Neuron (in vitro differentiated cells): ENCODE measurements at regions not wholly inside any gene's neighbourhood (a gene's known extent, or its start where the extent isn't known, plus 50 kb on each side); places are given as distances from the start of the nearest gene placed in this dataset.

ENCODE experiments used
- H2AFZ ChIP-seq: one replicate; pipeline ENCODE4 v1.6.1; 2013; ENCODE audit warnings: low read depth, mild to moderate bottlenecking, inconsistent platforms, low read length, moderate library complexity
- H3K27me3 ChIP-seq: one replicate; pipeline ENCODE4 v1.6.1; 2013; ENCODE audit warnings: low read length; ENCODE audit not compliant: insufficient read depth
- H3K36me3 ChIP-seq: one replicate; pipeline ENCODE4 v1.6.1; 2013; ENCODE audit warnings: low read length; ENCODE audit not compliant: insufficient read depth
- H3K4me1 ChIP-seq: one replicate; pipeline ENCODE4 v1.6.1; 2013; ENCODE audit warnings: low read length; ENCODE audit not compliant: insufficient read depth
- H3K4me3 ChIP-seq: 2 replicates; pipeline ENCODE4 v1.5.1; 2013; ENCODE audit warnings: mild to moderate bottlenecking, low read length, moderate library complexity
- H3K9me3 ChIP-seq: one replicate; pipeline ENCODE4 v1.6.1; 2013; ENCODE audit warnings: low read length

DNA sequence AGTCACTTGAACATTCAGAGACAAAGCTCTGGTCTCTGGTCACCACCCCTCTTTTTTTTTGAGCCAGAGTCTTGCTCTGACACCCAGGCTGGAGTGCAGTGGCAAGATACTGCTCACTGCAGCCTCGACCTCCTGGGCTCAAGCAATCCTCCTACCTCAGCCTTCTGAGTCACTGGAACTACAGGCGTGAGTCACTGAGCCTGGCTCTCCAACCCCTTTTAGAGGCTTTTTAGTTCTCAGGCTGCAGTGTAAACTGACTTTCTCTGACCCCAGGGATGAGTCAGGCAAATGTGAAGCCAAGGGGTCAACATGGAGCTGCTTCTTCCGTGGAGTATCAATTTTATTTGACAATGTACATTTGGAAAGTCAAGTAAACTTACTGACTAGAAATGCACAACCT lies 229.2 kb downstream of the PTTG2 start:
- Histone ChIP-seq H3K36me3 (no peaks in the 10 kb centered on the region), H3K9me3 (no peaks in the 10 kb centered on the region), H3K27me3 (peaks cover 10% of the 10 kb centered on the region), H3K4me1 (no peaks in the 10 kb centered on the region), H3K4me3 (no peak overlapping the region), H2AFZ (no peak overlapping the region)

DNA sequence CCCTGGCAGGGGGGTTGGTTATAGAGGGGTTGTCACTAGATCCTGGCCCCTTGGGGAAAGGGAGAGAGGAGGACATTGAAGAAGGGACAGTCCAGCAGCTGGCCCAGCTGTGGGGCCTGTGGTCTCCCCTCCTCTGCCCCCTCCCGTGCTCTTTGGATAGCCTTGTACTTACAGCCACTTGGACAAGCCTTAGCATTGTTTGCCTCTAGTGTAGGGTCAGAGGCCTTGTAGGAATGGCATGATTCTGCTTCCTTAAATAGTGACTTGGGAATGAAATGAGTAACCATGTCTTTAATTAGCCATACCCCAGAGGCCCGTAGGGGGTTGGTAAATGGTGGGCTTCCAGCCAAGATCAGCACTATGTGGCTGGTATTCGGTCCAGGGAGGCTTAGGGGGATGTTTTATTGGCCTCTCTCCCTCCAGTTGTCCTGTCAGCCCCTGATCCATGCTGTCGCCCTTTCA lies 230.6 kb downstream of the PTTG2 start:
- Histone ChIP-seq H3K4me3 (no peak overlapping the region), H3K9me3 (no peaks in the 10 kb centered on the region), H2AFZ (no peak overlapping the region), H3K36me3 (no peaks in the 10 kb centered on the region), H3K27me3 (peaks cover 10% of the 10 kb centered on the region), H3K4me1 (no peaks in the 10 kb centered on the region)

DNA sequence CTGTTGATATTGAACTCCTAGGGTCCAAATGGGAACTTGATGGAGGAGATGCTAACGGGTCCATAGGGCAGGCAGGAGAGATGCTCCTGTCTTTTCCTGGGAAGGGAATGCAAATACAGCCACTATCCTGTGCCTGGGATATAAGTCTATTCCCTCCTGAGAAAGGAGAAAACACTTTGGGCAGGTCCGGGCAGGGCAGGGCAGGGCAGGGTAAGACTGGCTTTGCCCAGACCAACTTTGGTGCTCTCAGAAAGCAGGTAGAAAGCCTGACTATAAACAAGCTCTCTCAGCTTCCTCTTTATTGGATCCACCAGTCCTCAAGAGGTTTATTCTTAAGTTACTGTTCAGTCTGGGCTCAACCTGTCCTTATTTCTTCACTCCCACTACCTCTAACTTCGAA lies 232.3 kb downstream of the PTTG2 start:
- peaks cover 2% of the 10 kb centered on the region for H3K9me3 ChIP-seq
- no peak overlapping the region for H2AFZ ChIP-seq
- no peak overlapping the region for H3K4me3 ChIP-seq
- no peaks in the 10 kb centered on the region for H3K36me3 ChIP-seq
- peaks cover 10% of the 10 kb centered on the region for H3K27me3 ChIP-seq
- H3K4me1 ChIP-seq: no peaks in the 10 kb centered on the region

DNA sequence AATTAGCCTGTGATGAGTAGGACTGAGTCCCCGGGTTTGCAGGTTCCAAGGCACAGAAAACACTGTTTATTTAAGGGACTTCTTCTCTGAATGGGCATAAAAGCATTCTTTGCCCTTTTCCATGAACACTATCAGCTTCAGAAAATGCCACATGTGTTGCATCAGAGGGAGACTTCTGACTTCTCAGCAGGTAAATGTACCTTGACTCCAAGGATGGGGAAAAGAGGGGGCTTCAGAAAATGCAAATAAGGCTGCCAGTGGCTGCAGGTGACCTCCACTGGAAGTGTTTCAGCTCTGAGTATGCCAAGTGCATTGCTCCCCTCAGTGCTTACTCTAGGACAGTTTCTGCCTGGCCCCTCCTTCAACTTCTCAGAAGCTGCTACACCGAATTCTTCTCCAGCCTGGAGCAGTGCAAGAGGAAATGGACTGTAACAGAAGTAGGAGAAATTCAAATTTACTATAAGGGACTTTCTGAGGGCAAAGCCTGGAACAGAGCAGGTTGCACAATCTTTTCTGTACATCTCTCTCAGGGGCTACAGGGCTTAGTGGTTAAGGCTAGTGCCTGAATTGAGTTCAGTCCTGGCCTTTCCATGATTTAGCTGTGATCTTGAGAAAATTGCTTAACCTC lies 233.2 kb downstream of the PTTG2 start:
- peaks cover 2% of the 10 kb centered on the region for H3K9me3 ChIP-seq

DNA sequence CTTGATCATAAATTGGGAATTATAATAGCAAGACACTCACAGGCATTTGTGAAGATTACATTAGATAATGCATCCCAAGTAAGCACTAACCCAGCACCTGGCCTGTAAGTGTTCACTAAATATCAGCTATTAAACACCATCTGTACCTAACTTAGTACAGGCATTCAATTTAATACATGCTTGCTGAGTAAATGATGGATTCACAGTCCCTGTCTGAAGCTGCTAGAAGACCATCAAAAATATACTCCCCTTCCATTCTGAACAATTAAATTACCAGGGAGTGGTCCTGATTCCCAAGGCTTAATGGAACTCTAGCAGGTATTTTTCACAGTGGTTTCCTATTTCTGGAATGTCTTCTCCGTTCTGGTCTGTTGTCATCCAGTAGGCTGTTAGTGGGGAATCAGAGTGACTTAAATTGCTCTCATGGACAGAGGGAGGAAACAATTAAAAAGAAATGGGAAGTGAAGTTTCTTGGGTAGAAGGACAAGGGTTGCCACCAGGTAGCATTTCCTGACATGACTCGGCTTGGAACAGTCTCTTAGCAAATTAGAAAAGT lies 233.9 kb downstream of the PTTG2 start:
- Histone ChIP-seq H3K27me3 (peaks cover 10% of the 10 kb centered on the region), H3K4me1 (no peaks in the 10 kb centered on the region), H3K4me3 (no peak overlapping the region), H3K36me3 (no peaks in the 10 kb centered on the region), H3K9me3 (peaks cover 2% of the 10 kb centered on the region), H2AFZ (no peak overlapping the region)

More for the DNA sequence above, 233.2 kb downstream of the PTTG2 start:
- H3K4me1 ChIP-seq: no peaks in the 10 kb centered on the region
- peaks cover 10% of the 10 kb centered on the region for H3K27me3 ChIP-seq
- no peak overlapping the region for H3K4me3 ChIP-seq
- no peaks in the 10 kb centered on the region for H3K36me3 ChIP-seq
- no peak overlapping the region for H2AFZ ChIP-seq

DNA sequence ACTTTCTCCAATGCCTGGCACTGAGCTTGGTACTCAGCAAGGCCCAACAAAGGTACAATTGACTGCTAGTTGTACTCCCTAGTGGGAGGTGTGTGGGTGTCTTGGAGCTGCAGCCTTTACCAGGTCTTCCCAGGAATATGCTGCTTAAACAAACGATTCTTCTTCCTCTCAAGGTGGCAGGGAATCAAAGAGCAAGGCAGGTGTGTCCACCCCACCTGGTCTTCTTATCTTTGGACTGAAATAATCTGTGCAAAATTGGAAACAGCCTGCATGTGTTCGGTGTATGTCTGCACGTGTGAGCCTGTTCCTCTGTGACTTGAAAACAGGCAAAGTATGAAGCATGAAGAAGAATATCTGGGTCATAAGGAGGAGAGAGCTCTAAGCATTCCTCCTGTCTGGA lies 235.3 kb downstream of the PTTG2 start:
- H3K27me3 ChIP-seq: peaks cover 10% of the 10 kb centered on the region
- no peak overlapping the region for H3K4me3 ChIP-seq
- H2AFZ ChIP-seq: no peak overlapping the region
- H3K9me3 ChIP-seq: peaks cover 2% of the 10 kb centered on the region
- no peaks in the 10 kb centered on the region for H3K4me1 ChIP-seq
- no peaks in the 10 kb centered on the region for H3K36me3 ChIP-seq

DNA sequence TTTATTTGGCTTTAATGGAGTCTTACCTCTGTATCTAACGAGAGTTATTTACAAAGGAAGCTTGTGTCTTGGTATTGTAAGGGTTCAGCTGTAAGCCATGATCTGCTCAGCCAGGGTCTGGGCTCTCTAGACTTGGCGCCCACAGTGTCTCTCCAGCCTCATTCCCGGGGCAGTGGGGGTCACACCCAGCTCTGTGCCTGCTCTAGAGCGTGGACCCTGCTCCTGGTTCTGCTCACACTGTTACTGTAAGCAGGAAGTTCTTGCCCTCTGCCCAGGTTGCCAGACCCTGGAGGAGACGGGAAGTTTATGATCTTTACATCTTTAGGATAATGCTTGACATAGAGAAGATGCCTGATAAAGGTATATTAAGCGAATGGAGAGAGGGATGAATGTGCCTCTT lies 235.7 kb downstream of the PTTG2 start:
- no peaks in the 10 kb centered on the region for H3K4me1 ChIP-seq
- H2AFZ ChIP-seq: no peak overlapping the region
- H3K36me3 ChIP-seq: no peaks in the 10 kb centered on the region
- no peak overlapping the region for H3K4me3 ChIP-seq
- H3K27me3 ChIP-seq: peaks cover 7% of the 10 kb centered on the region
- H3K9me3 ChIP-seq: peaks cover 2% of the 10 kb centered on the region

DNA sequence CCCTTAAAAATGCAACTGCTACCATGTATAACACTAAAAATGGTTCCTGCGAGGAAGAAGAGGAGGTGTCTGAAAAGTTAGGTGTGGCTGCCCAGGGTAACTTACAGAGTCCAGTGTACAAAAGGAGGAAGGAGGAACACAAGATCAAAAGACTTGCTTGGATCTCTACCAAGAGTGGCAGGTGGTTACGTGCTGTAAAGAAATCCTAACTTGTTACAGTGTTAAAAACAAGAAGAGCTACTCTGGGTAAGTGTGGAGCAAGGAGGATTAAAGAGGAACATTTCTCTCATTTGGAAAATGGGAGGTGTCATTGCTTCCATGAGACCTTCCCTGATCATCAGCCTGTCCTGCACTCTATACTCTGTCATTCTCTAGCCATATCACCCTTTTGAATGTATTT lies 242.0 kb downstream of the PTTG2 start:
- H3K9me3 ChIP-seq: no peaks in the 10 kb centered on the region
- H2AFZ ChIP-seq: no peak overlapping the region
- H3K4me3 ChIP-seq: no peak overlapping the region
- no peaks in the 10 kb centered on the region for H3K27me3 ChIP-seq
- H3K36me3 ChIP-seq: no peaks in the 10 kb centered on the region
- no peaks in the 10 kb centered on the region for H3K4me1 ChIP-seq

DNA sequence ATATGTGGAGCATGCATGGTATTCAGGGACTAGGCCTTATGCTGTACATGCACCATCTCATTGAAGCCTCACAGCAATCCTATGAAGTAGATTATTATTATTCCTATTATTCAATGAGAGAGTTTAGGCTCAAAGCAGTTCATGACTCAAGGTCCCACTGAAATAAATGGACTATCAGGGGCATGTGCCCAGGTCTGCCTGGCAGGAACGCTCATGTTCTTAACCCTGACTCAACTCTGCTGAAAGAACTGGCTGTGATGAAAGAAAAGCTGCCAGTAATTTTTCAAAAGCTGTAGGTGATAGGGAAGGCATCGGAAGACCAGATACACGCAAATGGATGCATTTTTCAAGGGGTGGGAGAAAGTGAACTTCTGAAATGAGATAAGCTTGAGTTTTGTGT lies 243.4 kb downstream of the PTTG2 start:
- Histone ChIP-seq H3K4me1 (no peaks in the 10 kb centered on the region), H2AFZ (no peak overlapping the region), H3K36me3 (no peaks in the 10 kb centered on the region), H3K4me3 (no peak overlapping the region), H3K9me3 (no peaks in the 10 kb centered on the region), H3K27me3 (no peaks in the 10 kb centered on the region)

DNA sequence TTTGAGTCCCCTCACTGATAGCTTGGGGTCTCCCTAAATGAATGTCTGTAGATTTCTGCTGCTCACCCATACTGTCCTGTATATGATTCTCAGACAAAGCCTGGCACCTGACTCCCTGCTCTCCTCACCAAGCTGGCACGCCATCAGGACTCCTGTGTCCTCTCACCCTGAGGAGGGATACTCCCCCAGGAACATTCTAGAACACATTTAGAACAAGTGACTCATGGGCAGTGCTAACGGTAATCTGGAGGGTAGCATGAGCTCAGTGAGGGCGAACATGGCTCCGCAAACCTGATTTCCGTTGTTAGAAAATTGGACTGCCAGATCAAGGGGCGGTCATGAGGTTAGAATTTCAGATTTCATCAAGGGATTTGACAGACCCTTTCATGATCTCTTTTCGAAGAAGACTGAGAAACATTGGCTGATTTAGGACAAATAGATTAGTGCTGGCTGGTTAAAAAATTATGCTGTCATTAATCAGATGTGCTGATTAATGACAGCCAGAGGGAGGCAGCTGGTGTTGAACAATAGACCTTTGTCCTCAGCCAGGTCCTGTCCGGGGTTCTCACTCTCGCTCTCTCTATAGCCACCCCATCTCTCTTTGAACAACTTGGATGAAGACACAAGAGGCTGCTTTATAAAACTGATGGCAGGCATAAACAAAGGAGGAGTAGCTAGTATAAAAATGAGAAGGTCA lies 244.3 kb downstream of the PTTG2 start:
- Histone ChIP-seq H3K36me3 (no peaks in the 10 kb centered on the region), H3K9me3 (no peaks in the 10 kb centered on the region), H3K4me3 (no peak overlapping the region), H2AFZ (no peak overlapping the region), H3K27me3 (no peaks in the 10 kb centered on the region), H3K4me1 (no peaks in the 10 kb centered on the region)

DNA sequence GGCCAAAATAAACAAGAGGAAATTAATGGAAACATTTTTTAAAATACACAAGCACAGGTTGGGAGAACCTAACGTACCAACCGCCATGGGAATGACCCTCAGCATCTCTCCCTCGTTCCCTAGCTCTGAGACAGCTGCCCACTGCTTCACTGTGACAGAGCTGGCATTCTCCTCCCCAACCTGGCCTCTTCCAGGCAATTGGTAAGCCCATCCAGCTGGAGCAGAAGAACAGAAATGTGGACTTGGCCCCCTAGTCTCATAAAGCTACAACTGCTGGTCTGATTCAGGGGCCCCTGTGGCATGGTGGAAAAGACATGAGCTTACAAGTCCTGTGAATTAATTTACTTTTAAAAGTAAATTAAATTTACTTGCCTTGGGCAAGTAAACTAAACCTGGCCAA lies 245.1 kb downstream of the PTTG2 start:
- Histone ChIP-seq H3K4me3 (no peak overlapping the region), H2AFZ (no peak overlapping the region), H3K36me3 (no peaks in the 10 kb centered on the region), H3K9me3 (no peaks in the 10 kb centered on the region), H3K27me3 (no peaks in the 10 kb centered on the region), H3K4me1 (no peaks in the 10 kb centered on the region)

DNA sequence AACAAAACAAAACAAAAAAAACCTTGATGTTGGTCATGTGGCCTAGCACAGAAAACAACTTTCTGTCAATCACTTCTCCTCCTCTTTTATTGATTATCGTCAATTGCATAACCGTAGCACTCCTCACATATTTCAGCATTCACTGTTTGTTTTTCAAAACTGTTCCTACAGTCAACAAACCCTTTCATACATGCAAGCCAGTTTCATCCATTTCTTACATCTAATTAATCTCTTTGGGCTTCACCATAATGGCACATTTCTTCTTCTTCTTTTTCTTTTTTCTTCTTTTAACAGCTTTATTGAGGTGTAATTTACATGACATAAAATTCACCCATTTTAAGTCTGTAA lies 246.9 kb downstream of the PTTG2 start:
- H3K9me3 ChIP-seq: no peaks in the 10 kb centered on the region
- H2AFZ ChIP-seq: no peak overlapping the region
- H3K36me3 ChIP-seq: no peaks in the 10 kb centered on the region
- no peaks in the 10 kb centered on the region for H3K27me3 ChIP-seq
- no peaks in the 10 kb centered on the region for H3K4me1 ChIP-seq
- no peak overlapping the region for H3K4me3 ChIP-seq

DNA sequence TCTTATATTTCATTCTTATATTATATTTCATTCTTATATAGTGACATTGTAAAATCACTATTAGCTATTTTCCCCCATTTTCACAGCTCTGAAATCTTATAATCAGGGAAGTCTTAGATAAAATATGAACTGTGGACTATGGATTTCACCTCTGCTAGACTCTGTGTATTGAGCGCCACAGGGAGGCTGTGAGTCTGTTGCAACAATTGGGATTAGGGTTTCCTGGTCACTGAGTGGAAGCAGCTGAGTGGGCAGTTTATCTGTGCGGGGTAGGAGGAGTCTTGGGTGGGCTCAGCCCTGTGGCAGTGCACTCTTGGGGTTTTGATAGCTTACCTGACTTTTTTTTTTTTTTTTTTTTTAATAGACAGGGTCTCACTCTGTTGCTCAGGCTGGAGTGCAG lies 249.5 kb downstream of the PTTG2 start:
- H3K27me3 ChIP-seq: no peaks in the 10 kb centered on the region
- H2AFZ ChIP-seq: no peak overlapping the region
- H3K4me3 ChIP-seq: no peak overlapping the region
- no peaks in the 10 kb centered on the region for H3K4me1 ChIP-seq
- H3K36me3 ChIP-seq: no peaks in the 10 kb centered on the region
- H3K9me3 ChIP-seq: no peaks in the 10 kb centered on the region
